WTC11 (cell line): ENCODE measurements at regions not wholly inside any gene's neighbourhood (a gene's known extent, or its start where the extent isn't known, plus 50 kb on each side); places are given as distances from the start of the nearest gene placed in this dataset.

ENCODE experiments used
- ATAC-seq: fragments of 200-7000 bp; cut with Tn5 transposase; 2 replicates; pipeline ENCODE4 v1.10.0; 2021; ENCODE audit warnings: mild to moderate bottlenecking, moderate library complexity
- CTCF ChIA-PET: fragments of 300-600 bp; sonication (Branson Sonifier 250); formaldehyde crosslinking; loops from one replicate; lab custom pipeline; 2021; ENCODE audit warnings: antibody characterized with exemption; lab: Charles Lee
- POLR2A ChIA-PET: fragments of 350-600 bp; sonication (Branson Sonifier 250); formaldehyde crosslinking; loops from one replicate; lab custom pipeline; 2021; ENCODE audit warnings: antibody characterized with exemption; lab: Charles Lee
- DNase-seq: peaks from one replicate; pipeline ENCODE4 v3.0.0; 2021; ENCODE audit warnings: low spot score
- H3K27ac Mint-ChIP-seq: 2 replicates; pipeline ENCODE4 v1.8.0; 2021; ENCODE audit warnings: mixed read lengths
- H3K27me3 Mint-ChIP-seq: 2 replicates; pipeline ENCODE4 v1.8.0; 2021; ENCODE audit warnings: low read depth, mild to moderate bottlenecking, moderate library complexity, mixed read lengths
- H3K36me3 Mint-ChIP-seq: 2 replicates; pipeline ENCODE4 v1.8.0; 2021; ENCODE audit warnings: mixed read lengths
- H3K4me1 Mint-ChIP-seq: 2 replicates; pipeline ENCODE4 v1.8.0; 2022; ENCODE audit warnings: mixed read lengths
- H3K4me3 Mint-ChIP-seq: 2 replicates; pipeline ENCODE4 v1.8.0; 2021; ENCODE audit warnings: mild to moderate bottlenecking, moderate library complexity, mixed read lengths
- H3K9me3 Mint-ChIP-seq: 2 replicates; pipeline ENCODE4 v1.8.0; 2021; ENCODE audit warnings: mixed read lengths
- AR ChIP-seq: fragments of 250-450 bp; sonication (Bioruptor Pico); IDR thresholded peaks from 2 replicates; pipeline ENCODE4 v1.9.0; 2021; ENCODE audit warnings: mild to moderate bottlenecking
- E2F1 ChIP-seq: sonication (generic); formaldehyde crosslinking; IDR thresholded peaks from 2 replicates; pipeline ENCODE4 v1.8.0; 2022; ENCODE audit warnings: mild to moderate bottlenecking, missing genetic modification reagents
- ETV6 ChIP-seq: sonication (generic); formaldehyde crosslinking; IDR thresholded peaks from 2 replicates; pipeline ENCODE4 v1.8.1; 2022; ENCODE audit warnings: mild to moderate bottlenecking, missing genetic modification reagents
- MXD4 ChIP-seq: fragments of 250-450 bp; sonication (Bioruptor Pico); IDR thresholded peaks from 2 replicates; pipeline ENCODE4 v1.8.0; 2021; ENCODE audit warnings: mild to moderate bottlenecking, moderate library complexity, borderline replicate concordance
- SMAD3 ChIP-seq: sonication (generic); formaldehyde crosslinking; IDR thresholded peaks from 2 replicates; pipeline ENCODE4 v1.8.0; 2022; ENCODE audit warnings: missing genetic modification reagents, mild to moderate bottlenecking, borderline replicate concordance
- SP1 ChIP-seq: sonication (generic); formaldehyde crosslinking; conservative IDR thresholded peaks from 2 replicates; pipeline ENCODE4 v1.8.1; 2022; ENCODE audit warnings: missing genetic modification reagents
- ZNF416 ChIP-seq: fragments of 250-450 bp; sonication (Bioruptor Pico); IDR thresholded peaks from 2 replicates; pipeline ENCODE4 v1.9.0; 2021; ENCODE audit warnings: mild to moderate bottlenecking, inconsistent platforms
- TF ChIP-seq, protein P1 (sequence below): sonication (generic); formaldehyde crosslinking; conservative IDR thresholded peaks from 2 replicates; pipeline ENCODE4 v1.8.1; 2023; ENCODE audit warnings: mild to moderate bottlenecking, low read depth, missing genetic modification reagents, moderate library complexity
- TF ChIP-seq, protein P2 (sequence below): sonication (generic); formaldehyde crosslinking; IDR thresholded peaks from 2 replicates; pipeline ENCODE4 v1.8.1; 2023; ENCODE audit warnings: mild to moderate bottlenecking, moderate library complexity, missing genetic modification reagents
- TF ChIP-seq, protein P3 (sequence below): fragments of 250-450 bp; sonication (Bioruptor Pico); IDR thresholded peaks from 2 replicates; pipeline ENCODE4 v1.9.0; 2021; ENCODE audit warnings: mild to moderate bottlenecking
- TF ChIP-seq, protein P4 (sequence below): sonication (generic); formaldehyde crosslinking; conservative IDR thresholded peaks from 2 replicates; pipeline ENCODE4 v1.8.1; 2022; ENCODE audit warnings: mild to moderate bottlenecking, missing genetic modification reagents
- TF ChIP-seq, protein P5 (sequence below): sonication (generic); formaldehyde crosslinking; IDR thresholded peaks from 2 replicates; pipeline ENCODE4 v1.8.1; 2023; ENCODE audit warnings: mild to moderate bottlenecking, missing genetic modification reagents, moderate library complexity
- TF ChIP-seq, protein P6 (sequence below): fragments of 250-450 bp; sonication (Bioruptor Pico); IDR thresholded peaks from 2 replicates; pipeline ENCODE4 v1.9.0; 2021; ENCODE audit warnings: mild to moderate bottlenecking, borderline replicate concordance

- TF ChIP-seq, protein P1, sequence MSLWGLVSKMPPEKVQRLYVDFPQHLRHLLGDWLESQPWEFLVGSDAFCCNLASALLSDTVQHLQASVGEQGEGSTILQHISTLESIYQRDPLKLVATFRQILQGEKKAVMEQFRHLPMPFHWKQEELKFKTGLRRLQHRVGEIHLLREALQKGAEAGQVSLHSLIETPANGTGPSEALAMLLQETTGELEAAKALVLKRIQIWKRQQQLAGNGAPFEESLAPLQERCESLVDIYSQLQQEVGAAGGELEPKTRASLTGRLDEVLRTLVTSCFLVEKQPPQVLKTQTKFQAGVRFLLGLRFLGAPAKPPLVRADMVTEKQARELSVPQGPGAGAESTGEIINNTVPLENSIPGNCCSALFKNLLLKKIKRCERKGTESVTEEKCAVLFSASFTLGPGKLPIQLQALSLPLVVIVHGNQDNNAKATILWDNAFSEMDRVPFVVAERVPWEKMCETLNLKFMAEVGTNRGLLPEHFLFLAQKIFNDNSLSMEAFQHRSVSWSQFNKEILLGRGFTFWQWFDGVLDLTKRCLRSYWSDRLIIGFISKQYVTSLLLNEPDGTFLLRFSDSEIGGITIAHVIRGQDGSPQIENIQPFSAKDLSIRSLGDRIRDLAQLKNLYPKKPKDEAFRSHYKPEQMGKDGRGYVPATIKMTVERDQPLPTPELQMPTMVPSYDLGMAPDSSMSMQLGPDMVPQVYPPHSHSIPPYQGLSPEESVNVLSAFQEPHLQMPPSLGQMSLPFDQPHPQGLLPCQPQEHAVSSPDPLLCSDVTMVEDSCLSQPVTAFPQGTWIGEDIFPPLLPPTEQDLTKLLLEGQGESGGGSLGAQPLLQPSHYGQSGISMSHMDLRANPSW (CRISPR knock-in tag), result no peak
- TF ChIP-seq E2F1 (no peak), SP1 (no peak), ETV6 (CRISPR knock-in tag) (no peak), SMAD3 (CRISPR knock-in tag) (no peak), MXD4 (CRISPR knock-in tag) (no peak), AR (CRISPR knock-in tag) (no peak)
- TF ChIP-seq, protein P2, sequence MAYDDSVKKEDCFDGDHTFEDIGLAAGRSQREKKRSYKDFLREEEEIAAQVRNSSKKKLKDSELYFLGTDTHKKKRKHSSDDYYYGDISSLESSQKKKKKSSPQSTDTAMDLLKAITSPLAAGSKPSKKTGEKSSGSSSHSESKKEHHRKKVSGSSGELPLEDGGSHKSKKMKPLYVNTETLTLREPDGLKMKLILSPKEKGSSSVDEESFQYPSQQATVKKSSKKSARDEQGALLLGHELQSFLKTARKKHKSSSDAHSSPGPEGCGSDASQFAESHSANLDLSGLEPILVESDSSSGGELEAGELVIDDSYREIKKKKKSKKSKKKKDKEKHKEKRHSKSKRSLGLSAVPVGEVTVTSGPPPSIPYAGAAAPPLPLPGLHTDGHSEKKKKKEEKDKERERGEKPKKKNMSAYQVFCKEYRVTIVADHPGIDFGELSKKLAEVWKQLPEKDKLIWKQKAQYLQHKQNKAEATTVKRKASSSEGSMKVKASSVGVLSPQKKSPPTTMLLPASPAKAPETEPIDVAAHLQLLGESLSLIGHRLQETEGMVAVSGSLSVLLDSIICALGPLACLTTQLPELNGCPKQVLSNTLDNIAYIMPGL (CRISPR knock-in tag), result no peak
- TF ChIP-seq, protein P3, sequence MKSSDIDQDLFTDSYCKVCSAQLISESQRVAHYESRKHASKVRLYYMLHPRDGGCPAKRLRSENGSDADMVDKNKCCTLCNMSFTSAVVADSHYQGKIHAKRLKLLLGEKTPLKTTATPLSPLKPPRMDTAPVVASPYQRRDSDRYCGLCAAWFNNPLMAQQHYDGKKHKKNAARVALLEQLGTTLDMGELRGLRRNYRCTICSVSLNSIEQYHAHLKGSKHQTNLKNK (CRISPR knock-in tag), result no peak
- TF ChIP-seq, protein P4, sequence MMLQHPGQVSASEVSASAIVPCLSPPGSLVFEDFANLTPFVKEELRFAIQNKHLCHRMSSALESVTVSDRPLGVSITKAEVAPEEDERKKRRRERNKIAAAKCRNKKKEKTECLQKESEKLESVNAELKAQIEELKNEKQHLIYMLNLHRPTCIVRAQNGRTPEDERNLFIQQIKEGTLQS (CRISPR knock-in tag), result no peak
Observed at GRCh38 chr5:56569076-56569475, 246.3 kb upstream of the MAP3K1 start (continued).

DNA sequence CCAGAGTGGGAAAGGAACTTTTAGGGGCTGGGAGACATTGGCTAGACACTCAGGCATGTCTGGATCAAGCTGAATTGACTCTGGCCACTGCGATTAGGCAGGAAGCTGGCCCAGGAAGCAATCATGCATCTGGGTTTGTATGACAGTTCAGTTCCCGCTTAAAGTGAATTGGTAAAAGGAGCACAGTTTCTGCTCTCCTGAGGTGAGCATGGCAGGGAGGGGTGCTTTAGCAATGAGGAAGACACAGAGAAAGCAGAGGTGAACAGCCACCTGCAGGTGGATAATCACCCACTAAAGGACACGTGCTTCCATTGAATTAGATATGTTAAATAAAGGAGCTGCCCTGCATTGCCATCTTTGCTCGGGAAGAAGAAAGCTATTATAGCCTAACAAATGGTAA, 248.1 kb upstream of the MAP3K1 start:
- H3K4me3 Mint-ChIP-seq, result no peak overlapping the region
- peaks cover 19% of the 10 kb centered on the region for H3K4me1 Mint-ChIP-seq
- peak; percentile 39; the same call in 1 of the 2 replicates for ATAC-seq
- no peak for DNase-seq
- TF ChIP-seq, protein P5, sequence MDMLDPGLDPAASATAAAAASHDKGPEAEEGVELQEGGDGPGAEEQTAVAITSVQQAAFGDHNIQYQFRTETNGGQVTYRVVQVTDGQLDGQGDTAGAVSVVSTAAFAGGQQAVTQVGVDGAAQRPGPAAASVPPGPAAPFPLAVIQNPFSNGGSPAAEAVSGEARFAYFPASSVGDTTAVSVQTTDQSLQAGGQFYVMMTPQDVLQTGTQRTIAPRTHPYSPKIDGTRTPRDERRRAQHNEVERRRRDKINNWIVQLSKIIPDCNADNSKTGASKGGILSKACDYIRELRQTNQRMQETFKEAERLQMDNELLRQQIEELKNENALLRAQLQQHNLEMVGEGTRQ (CRISPR knock-in tag), result peak; percentile 14; the same call in 1 of the 2 replicates
- TF ChIP-seq, protein P6, sequence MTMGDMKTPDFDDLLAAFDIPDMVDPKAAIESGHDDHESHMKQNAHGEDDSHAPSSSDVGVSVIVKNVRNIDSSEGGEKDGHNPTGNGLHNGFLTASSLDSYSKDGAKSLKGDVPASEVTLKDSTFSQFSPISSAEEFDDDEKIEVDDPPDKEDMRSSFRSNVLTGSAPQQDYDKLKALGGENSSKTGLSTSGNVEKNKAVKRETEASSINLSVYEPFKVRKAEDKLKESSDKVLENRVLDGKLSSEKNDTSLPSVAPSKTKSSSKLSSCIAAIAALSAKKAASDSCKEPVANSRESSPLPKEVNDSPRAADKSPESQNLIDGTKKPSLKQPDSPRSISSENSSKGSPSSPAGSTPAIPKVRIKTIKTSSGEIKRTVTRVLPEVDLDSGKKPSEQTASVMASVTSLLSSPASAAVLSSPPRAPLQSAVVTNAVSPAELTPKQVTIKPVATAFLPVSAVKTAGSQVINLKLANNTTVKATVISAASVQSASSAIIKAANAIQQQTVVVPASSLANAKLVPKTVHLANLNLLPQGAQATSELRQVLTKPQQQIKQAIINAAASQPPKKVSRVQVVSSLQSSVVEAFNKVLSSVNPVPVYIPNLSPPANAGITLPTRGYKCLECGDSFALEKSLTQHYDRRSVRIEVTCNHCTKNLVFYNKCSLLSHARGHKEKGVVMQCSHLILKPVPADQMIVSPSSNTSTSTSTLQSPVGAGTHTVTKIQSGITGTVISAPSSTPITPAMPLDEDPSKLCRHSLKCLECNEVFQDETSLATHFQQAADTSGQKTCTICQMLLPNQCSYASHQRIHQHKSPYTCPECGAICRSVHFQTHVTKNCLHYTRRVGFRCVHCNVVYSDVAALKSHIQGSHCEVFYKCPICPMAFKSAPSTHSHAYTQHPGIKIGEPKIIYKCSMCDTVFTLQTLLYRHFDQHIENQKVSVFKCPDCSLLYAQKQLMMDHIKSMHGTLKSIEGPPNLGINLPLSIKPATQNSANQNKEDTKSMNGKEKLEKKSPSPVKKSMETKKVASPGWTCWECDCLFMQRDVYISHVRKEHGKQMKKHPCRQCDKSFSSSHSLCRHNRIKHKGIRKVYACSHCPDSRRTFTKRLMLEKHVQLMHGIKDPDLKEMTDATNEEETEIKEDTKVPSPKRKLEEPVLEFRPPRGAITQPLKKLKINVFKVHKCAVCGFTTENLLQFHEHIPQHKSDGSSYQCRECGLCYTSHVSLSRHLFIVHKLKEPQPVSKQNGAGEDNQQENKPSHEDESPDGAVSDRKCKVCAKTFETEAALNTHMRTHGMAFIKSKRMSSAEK (CRISPR knock-in tag), result no peak
- no peak for TF ChIP-seq ZNF416
- H3K27me3 Mint-ChIP-seq, result no peaks in the 10 kb centered on the region; the same call in 1 of the 2 replicates
- peaks cover 4% of the 10 kb centered on the region for H3K9me3 Mint-ChIP-seq
- CTCF ChIA-PET, result interaction anchor here (1.3 kb wide), 1 partner anchor 297 kb away, joined by 3 read pairs; no protein-coding TSS in a partner anchor
- 0 out of 2 replicates have a peak, but pooled peaks cover 2% of the 10 kb centered on the region for H3K36me3 Mint-ChIP-seq
- POLR2A ChIA-PET, result no interaction called here
- no peak overlapping the region for H3K27ac Mint-ChIP-seq
